NCI-H524 treated with DMSO at 0.1 percent for 48 hours (cell line): ENCODE measurements at regions not wholly inside any gene's neighbourhood (a gene's known extent, or its start where the extent isn't known, plus 50 kb on each side); places are given as distances from the start of the nearest gene placed in this dataset.

ENCODE experiments used
- DNase-seq: peaks from one replicate; lab custom pipeline; 2025; lab: John Stamatoyannopoulos, UW

DNA sequence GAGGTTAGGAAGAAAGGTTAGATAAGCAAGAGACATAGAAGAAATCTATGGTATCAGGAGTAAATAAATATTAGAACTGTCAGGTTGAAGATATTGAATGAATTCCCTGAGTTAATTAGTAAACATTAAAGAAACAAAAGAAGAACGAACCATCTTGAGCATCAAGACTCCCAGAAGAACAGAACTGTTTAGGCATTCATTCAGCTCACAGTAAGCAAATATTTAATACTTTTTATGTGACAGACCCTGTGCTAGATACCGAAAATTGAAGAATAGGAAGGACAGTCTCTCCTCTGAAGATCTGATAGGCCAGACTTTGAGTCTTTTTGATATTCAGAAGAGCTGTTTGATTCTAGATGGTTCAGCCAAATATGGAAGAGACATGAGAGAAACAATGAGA, 731.5 kb downstream of the XPNPEP1 start:
- DNase-seq, result no peak

DNA sequence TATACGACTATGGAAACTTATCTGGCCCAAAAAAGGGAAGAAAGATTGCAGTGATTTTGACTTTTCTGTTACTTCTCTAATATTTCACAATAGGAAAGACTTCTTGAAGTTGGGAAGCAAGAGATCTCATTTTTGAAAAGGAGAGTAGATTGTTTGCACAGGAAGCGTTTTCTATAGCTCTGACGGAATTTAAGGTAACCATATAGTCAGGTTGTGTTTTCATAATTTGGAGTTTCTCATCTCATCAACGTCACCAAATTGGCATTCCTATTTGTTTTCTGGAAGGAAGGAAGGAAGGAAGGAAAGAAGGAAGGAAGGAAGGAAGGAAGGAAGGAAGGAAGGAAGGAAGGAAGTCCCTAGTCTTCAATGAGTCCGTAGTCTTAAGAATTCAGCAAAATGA, 732.0 kb downstream of the XPNPEP1 start:
- DNase-seq, result no peak

DNA sequence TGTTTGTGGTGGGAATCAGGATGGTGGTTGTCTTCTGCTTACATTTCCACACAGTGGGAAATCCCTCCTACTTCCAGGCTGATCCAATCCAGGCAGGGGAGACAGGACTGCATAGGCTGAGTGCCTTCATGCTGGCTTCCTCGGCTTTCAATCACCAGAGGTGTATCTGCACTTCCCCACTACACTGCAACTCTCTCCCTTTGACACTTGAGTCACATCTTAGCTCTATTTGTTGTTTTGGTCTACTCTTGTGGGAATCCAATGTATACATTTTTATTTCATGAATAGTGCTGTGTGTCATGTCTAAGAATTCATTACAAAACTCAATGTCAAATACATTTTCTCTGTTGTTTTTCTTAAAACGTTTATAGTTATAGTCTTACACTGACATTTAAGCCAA, 735.6 kb downstream of the XPNPEP1 start:
- no peak for DNase-seq

DNA sequence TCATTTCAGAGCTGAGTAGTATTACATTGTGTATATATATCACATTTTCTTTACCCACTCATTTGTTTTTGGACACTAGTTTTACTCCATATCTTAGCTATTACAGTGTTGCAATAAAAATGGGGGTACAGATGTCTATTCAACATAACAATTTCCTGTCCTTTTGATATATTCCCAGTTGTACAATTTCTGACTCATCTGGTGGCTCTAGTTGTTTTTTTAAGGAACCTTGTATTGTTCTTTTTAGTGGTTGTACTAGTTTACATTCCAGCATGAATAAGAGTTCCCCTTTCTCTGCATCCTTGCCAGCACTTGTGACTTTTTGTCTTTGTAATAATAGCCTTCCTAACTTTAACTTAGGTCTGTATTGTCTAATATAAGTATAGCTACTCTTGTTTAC, 739.9 kb downstream of the XPNPEP1 start:
- DNase-seq, result no peak

DNA sequence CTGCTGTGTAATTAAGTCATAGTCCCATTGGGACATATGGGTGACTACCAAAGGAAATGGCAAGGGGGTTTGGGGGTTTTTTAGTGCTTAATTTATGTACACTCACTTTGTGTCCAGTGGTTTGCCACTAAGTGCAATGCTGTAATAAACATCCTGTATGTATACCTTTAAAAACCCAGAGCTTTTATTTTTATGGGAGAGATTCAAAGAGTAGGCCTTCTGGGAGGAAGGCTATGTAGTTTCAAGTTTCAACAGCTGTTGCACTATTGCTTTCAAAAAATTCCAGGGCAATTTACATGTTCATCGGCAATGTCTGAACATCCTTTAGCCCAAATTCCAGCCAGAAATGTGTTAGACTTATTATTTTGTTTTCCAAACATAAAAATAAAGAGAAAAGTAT, 744.7 kb downstream of the XPNPEP1 start:
- DNase-seq, result no peak

DNA sequence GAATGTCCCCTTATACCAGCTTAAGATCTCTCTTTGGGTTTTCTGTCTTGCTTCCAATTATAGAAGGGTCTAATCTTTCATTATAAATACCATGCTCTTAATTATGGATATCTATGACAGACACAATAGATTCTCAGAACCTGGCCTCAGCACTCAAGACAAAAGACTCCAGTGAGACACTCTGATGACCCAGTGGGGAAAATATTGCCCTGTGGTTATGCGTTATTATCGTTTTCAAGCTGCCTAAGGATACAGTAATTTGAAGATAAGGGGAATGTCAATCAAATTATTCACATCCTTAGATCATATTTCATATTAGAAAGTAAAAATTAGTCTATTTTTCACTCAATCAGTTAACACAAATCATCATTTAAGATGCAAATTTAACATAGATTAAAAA, 748.8 kb downstream of the XPNPEP1 start:
- DNase-seq, result no peak

DNA sequence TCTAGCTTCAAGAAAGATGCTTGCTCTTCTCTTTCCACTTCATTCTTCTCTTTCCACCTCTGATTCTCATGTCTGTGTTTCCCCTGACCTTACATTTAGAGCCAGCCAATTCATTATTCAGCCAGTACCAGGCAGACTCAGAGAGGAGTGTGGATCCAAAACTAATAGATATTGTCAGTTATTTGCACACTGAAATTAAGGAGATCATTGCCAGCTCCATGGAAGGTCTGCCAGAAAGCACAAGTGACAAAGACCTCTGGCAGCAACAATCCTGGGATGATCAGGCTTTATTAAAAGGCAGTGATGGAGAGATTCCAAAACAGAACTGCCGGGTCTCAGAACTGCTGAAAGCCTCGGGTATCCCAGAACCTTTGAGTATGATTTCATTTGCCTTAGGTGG, 749.4 kb downstream of the XPNPEP1 start:
- no peak for DNase-seq

DNA sequence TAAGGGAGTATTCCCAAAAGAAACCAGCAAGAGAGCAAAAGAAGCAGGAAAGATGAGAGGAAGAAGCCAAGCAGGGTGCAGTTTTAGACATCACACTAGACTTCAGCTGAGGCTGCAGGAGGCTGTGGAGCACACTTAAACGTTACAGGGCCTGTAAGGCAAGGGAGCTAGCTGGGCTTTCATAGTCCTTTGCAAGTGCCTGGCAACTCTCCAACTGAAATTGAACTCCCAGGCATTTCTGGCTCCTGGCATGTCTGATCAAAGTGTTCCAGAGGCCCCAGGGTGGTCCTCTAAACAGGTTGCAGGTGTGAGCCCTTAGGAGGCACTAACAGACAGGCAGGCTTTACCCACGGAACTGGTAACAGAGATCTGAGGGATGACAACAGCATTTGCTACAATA, 750.2 kb downstream of the XPNPEP1 start:
- DNase-seq, result no peak

DNA sequence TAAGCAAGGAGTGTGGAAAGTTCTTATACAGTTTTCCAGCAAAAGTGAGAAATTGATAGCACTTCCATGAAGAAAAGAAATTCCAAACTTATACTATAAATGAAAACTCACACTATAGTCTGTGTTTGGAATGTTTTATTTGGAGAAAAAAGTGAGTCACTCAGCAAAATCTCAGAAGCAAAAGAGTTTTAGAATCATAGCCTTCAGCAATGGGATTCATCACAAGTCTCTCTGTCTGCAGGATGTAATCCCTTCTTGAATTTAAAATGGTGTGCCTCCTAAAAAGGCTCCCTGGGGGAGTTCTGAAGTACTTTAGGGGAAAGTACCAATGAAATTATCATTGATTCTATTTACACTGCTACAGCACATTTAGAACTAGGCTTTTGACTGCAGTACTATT, 756.4 kb downstream of the XPNPEP1 start:
- no peak for DNase-seq

DNA sequence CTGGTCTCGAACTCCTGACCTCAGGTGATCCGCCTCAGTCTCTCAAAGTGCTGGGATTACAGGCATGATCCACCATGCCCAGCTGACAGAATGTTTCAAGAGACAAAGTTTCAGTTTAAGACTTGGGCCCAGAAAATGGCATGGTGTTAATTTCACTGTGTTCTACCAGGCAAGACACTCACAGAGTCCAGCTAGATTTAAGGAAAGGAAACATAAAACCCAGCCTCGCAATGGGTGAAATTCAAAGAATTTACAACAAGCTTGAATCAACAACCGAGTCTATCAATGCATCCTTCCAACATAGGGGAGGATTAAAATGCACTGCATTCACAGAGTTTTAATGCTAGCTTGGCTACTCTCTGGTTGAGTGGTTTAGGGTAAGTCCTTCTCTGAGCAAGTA, 764.0 kb downstream of the XPNPEP1 start:
- DNase-seq, result no peak

DNA sequence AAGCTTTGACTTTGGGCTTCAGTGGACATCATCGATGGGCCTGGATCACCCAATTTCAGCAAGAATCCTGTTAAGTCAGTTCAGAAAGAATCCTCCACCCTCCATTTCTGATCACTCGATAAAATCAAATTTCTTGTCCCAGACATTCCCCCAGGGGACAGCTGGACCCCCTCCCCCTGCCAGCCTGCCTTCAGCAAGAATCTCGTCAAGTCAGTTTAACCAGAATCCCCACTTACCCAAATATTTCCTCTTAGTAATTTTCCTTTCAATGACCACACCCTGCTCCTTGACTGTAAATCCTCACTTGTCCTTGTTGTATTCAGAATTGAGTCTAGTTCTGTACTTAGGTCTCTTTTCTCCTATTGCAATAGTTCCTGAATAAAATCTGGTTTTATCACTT, 766.9 kb downstream of the XPNPEP1 start:
- DNase-seq, result no peak

DNA sequence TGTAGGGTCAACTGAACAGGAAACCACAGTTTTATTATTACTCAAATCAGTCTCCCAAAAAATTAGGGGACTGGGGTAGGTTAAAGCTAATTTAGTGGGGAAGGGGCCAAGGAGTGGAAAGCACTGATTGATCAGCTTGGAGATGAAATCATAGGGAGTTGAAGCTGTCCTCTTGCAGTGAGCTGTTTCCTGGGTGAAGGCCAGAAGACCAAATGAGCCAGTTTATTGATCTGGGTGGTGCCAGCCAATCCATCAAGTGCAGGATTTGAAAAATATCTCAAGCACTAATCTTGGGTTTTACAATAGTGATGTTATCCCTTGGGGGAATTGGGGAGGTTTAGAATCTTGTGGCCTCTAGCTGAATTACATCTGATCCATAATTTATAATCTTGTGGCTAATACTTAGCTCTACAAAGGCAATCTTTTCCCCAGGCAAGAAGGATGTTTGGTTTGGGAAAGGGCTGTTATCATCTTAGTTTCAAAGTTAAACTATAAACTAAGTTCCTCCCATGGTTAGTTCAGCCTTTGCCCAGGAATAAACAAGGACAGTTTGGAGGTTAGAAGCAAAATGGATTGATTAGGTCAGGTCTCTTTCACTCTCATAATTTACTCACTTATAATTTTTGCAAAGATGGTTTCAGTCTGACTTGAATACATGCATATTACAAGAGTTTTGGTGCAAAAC, 773.5 kb downstream of the XPNPEP1 start:
- no peak for DNase-seq

DNA sequence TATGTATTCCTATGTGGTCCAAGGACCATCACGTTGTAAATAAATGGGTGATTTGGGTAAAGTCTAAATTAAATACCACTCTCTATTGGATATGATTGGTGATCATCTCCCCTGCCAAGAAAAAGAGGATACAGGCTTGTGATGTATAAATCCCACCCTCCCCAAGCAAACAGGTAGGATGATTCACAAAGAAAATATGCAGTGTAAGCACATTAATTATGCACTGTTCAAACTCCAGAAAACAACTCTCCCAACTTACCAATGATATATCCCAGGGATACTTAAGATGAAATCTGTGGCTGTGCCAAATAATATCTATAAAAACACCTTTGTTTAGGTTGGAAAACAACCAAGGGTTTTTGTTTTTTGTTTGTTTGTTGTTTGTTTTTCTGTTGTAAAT, 795.9 kb downstream of the XPNPEP1 start:
- no peak for DNase-seq

DNA sequence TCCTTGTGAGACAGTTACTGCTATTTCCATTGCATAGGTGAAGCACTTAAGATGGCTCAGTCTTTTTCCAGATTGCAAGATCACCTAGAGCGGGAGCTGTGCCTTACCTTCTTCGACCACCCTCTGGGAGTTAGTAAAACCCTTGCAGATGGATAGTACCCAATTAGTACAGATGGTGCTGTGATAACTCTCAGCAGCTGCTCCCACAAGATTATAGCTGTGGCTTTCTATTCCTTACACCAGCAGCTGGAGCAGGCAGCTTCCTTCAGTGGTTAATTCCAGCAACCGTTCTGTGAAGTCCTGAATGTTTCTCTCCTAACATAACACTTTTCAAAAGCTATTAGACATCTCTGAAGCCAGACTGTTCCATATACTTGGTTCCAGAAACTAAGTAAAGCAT, 796.8 kb downstream of the XPNPEP1 start:
- no peak for DNase-seq

DNA sequence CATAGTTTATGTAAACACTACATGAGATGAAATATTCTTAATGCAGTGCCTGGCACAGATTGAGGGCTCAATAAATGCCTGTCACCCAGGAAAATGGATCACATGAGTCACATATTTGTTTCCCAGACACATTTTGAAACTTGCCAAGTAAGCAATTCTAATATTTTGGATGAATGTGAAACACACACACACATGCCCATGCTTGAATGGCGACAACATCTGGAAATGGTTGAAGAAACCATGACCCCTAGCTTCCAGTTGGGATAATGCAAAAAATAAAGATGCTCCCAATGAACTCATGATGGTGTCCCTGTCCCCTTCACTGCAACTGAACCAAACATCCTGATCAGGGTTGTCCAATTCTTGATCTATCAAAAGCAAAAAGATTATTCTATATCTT, 797.3 kb downstream of the XPNPEP1 start:
- DNase-seq, result no peak

DNA sequence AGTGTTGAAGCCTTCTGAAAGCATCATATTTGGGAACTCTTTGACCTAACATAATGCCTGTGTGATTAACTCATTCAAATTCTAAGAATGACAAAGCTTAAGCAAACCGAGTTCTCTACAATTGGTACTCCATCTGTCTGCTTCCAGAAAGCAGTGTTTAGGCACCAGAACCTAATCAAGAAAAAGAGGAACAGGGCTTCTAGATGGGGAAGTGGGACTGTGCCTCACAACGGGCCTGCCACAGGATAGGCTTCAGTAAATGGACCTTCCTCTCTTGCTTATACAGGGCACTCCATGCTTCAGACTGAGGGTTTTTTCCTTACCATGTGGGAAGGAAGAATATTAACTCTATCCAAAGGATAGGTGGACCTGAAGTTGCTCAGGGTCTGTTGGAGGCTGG, 808.1 kb downstream of the XPNPEP1 start:
- DNase-seq, result no peak

DNA sequence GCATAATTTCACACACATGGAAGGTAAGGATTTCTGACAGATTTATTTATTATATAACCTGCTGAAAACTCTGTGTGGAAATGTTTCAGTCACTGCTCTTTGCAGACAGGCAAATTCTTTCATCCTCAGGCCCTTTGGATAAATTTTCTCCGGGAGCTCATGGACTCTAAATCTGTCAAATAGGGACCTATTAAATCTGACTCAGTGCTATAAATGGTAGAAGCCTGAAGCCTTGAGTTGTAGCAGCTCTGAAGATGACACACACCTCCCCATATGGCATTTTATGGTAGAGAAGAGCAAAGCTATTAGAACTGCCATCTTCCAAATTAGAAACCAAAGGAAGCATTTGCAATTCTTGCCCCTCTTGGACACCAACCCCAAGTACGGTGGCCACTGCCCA, 808.7 kb downstream of the XPNPEP1 start:
- no peak for DNase-seq

DNA sequence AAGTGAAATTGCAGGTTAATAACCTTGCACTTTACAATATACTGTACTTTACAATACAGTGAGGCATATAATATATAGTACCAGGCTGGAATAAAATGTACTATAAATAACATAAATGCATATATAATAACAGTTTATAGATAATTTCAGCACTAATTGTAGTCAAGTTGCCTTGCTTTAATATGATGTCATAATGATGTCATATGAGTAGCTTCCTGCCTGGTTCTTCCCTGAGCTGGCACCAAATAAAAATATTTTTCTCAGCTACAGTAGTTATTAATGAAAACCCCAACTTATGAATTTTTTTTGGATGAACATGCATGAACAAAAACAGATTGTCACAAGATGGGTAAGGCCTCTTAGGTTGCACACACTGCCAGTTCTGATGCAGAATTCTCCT, 816.7 kb downstream of the XPNPEP1 start:
- no peak for DNase-seq

DNA sequence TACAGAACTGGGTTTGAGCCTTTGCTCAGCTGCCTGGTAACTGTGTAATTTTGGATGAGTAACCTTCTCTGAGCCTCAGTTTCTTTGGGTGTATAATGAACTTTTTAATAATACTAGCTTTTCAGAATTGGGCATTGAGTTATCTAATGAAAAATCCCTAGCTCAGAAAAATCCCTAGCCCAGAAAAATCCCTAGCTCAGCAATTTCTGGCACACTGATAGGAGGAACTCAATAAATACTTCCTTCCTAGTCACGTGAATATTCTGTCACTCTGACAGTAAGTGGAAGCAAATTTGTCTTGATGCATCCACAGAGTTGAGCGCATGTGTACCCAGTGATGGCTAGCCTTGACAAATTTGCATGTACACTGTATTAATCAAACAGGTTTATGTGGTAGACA, 817.6 kb downstream of the XPNPEP1 start:
- no peak for DNase-seq

DNA sequence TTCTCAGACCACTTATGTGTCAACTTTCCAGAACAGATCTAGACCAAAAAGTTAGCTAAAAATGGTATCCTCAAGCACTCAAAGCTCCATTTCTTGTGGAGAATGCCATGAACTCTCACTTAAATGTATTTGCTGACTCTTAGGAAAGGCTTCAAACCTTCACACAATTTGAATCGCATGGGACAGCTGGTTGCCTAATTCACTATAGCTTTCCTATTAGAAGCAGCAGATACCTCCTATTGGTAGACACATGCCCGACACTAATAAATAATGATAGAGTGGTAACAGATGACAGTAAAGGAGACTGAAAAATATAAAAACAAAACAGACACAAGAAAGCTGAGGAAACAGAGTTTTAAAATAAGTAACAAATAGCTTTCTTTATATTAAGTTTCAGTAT, 818.5 kb downstream of the XPNPEP1 start:
- DNase-seq, result no peak

DNA sequence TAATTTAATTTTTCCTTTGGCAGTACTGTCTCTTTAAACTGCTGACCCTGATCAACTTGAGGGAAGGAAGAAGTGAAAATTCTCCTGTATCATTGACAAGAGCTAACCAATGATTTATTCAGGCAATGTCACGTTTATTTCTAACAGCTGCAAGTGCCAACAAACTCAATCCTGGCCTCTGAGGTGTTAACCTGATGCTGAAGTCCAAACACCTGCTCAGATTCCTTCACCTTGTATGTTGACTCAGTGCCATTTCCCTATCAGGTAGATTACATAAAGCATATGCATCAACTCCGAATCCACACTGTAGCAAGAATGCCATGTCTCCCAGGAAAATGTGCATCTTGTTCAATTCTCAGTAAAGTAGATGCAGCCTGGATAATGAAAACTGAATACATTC, 820.0 kb downstream of the XPNPEP1 start:
- DNase-seq, result no peak

DNA sequence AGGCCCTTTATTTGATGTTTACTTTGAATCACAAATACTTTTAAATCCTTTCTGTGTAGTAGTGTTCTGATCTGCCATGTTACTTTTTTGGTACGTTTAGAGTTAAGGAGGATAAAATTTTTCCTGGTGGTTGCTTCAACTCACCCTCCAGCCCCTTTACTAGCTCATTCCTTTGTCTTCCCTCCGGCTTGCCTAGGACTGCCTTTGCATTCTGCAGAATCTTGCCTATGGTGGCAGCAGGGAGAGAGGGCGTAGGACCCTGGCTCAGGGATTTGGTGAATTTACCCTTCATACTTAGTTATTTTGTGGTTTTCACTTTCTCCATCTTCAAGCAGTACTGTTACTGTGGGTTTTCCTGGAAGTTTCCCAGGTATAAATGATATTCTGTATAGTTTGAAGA, 833.5 kb downstream of the XPNPEP1 start:
- DNase-seq, result no peak

DNA sequence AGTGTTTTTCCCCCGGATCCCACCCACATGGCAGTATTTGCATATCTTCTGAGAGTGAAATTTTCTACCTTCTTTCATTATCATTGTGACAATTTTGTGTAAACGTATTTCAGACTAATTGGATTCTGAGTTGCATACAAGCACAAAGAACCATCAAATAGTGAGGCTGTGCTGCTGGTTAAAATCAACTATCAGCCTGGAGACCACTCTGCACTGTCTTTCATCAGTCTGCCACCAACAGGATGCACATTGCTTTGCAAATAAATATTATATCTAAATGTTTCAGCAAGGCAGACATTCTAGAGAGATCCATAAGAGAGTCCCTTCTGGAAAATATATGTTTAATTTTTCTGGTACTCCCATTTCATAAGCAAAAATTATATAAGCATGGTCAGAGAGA, 851.8 kb downstream of the XPNPEP1 start:
- DNase-seq, result no peak

DNA sequence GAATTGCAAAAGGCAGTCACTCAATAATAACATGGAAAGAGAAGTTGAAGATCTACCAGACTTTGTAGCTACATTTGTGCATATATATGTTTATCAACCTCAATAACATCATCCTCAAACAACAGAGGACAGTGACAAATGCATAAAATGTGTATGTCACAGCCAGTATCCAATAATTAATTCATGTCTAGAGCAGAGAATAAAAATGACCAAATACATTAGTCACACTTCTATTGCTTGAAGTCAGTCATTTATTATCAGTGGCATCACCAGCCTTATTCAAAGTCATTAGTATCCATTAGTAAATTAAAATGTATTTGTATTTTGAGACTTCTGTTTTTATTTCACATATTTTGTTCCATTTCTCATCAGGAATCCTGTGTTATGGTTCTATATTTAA, 852.8 kb downstream of the XPNPEP1 start:
- no peak for DNase-seq

DNA sequence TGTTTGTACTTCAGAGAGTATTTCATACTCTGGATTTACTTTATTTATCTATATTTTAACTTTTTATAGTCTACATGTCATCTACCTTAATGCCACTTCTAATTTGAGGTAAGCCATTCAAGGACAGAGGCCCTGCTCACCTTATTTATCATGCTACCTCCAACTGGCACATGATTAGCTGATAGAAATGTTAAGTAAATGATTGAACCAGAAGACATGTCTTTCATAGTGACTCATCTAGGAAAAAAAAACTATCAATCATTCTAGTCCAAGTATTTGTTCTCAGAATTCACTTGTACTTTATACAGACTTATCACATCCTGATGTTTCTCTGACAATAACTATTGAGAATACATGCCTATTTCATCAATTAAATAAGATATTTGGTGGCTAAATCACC, 856.3 kb downstream of the XPNPEP1 start:
- DNase-seq, result no peak
